Osteoblast (primary cell): ENCODE measurements at regions not wholly inside any gene's neighbourhood (a gene's known extent, or its start where the extent isn't known, plus 50 kb on each side); places are given as distances from the start of the nearest gene placed in this dataset.

Source experiments
- DNase-seq: peaks from one replicate; pipeline ENCODE4 v3.0.0; 2011; ENCODE audit warnings: low spot score, mixed read lengths; ENCODE audit not compliant: insufficient read length; ENCODE audit errors: missing footprints
- H2AFZ ChIP-seq: 2 replicates; pipeline ENCODE4 v1.6.0; 2011; ENCODE audit warnings: mild to moderate bottlenecking, low read length
- H3K27ac ChIP-seq: 2 replicates; pipeline ENCODE4 v1.5.1; 2011; ENCODE audit warnings: mild to moderate bottlenecking, low read depth, low read length, moderate library complexity
- H3K27me3 ChIP-seq: 2 replicates; pipeline ENCODE4 v1.6.0; 2012; ENCODE audit warnings: mild to moderate bottlenecking, control low read depth, inconsistent platforms, low read length, moderate library complexity; ENCODE audit not compliant: insufficient read depth
- H3K36me3 ChIP-seq: 2 replicates; pipeline ENCODE4 v1.5.1; 2011; ENCODE audit warnings: mild to moderate bottlenecking, low read length, control low read depth, moderate library complexity; ENCODE audit not compliant: insufficient read depth
- H3K4me1 ChIP-seq: 2 replicates; pipeline ENCODE4 v1.5.1; 2011; ENCODE audit warnings: mild to moderate bottlenecking, low read length, control low read depth, moderate library complexity; ENCODE audit not compliant: insufficient read depth
- H3K4me2 ChIP-seq: 2 replicates; pipeline ENCODE4 v1.6.0; 2011; ENCODE audit warnings: mild to moderate bottlenecking, low read length; ENCODE audit not compliant: insufficient read depth
- H3K4me3 ChIP-seq: fragments of 200-600 bp; sonication (generic); 3 replicates; pipeline ENCODE4 v1.5.1; 2012; ENCODE audit warnings: mild to moderate bottlenecking, low read length, inconsistent platforms; ENCODE audit not compliant: insufficient read depth
- H3K79me2 ChIP-seq: 2 replicates; pipeline ENCODE4 v1.6.0; 2012; ENCODE audit warnings: mild to moderate bottlenecking, low read length, control low read depth, inconsistent platforms; ENCODE audit not compliant: insufficient read depth
- H3K9me3 ChIP-seq: 2 replicates; pipeline ENCODE4 v1.5.1; 2011; ENCODE audit warnings: low read depth, low read length, control low read depth
- H4K20me1 ChIP-seq: 2 replicates; pipeline ENCODE4 v1.6.0; 2012; ENCODE audit warnings: mild to moderate bottlenecking, low read length, control low read depth; ENCODE audit not compliant: insufficient read depth
- CTCF ChIP-seq: IDR thresholded peaks from 2 replicates; pipeline ENCODE4 v1.5.1; 2011; ENCODE audit warnings: mild to moderate bottlenecking, low read depth, low read length, moderate library complexity; ENCODE audit errors: extremely low read depth

GRCh38 chr12:46464863-46465262 is 92.3 kb upstream of the SLC38A2 start:
- no peak overlapping the region for H3K27ac ChIP-seq
- peaks cover 5% of the 10 kb centered on the region for H3K4me1 ChIP-seq
- no peak for TF ChIP-seq CTCF
- no peaks in the 10 kb centered on the region for H3K27me3 ChIP-seq
- H3K79me2 ChIP-seq: no peaks in the 10 kb centered on the region
- no peak overlapping the region for H3K4me3 ChIP-seq
- no peaks in the 10 kb centered on the region for H4K20me1 ChIP-seq
- H3K4me2 ChIP-seq: no peak overlapping the region
- H2AFZ ChIP-seq: no peak overlapping the region
- H3K9me3 ChIP-seq: no peaks in the 10 kb centered on the region
- DNase-seq: no peak
- no peaks in the 10 kb centered on the region for H3K36me3 ChIP-seq

GRCh38 chr12:46462641-46463355 is 90.2 kb upstream of the SLC38A2 start:
- Histone ChIP-seq H3K4me2 (no peak overlapping the region), H3K4me1 (peaks cover 17% of the 10 kb centered on the region), H3K4me3 (no peak overlapping the region), H4K20me1 (no peaks in the 10 kb centered on the region), H3K9me3 (no peaks in the 10 kb centered on the region), H2AFZ (no peak overlapping the region), H3K27ac (no peak overlapping the region), H3K27me3 (no peaks in the 10 kb centered on the region), H3K79me2 (no peaks in the 10 kb centered on the region), H3K36me3 (no peaks in the 10 kb centered on the region)
- no peak for TF ChIP-seq CTCF
- no peak for DNase-seq

GRCh38 chr12:46461907-46462640 is 89.5 kb upstream of the SLC38A2 start:
- H3K27ac ChIP-seq: no peak overlapping the region
- H3K4me3 ChIP-seq: no peak overlapping the region
- no peak for TF ChIP-seq CTCF
- no peak overlapping the region for H2AFZ ChIP-seq
- no peak overlapping the region for H3K4me2 ChIP-seq
- no peaks in the 10 kb centered on the region for H4K20me1 ChIP-seq
- H3K4me1 ChIP-seq: peaks cover 17% of the 10 kb centered on the region
- no peaks in the 10 kb centered on the region for H3K79me2 ChIP-seq
- no peaks in the 10 kb centered on the region for H3K9me3 ChIP-seq
- H3K36me3 ChIP-seq: no peaks in the 10 kb centered on the region
- H3K27me3 ChIP-seq: no peaks in the 10 kb centered on the region
- DNase-seq: no peak

GRCh38 chr12:46461459-46461858 is 88.9 kb upstream of the SLC38A2 start:
- H3K27me3 ChIP-seq: no peaks in the 10 kb centered on the region
- H3K27ac ChIP-seq: no peak overlapping the region
- H2AFZ ChIP-seq: no peak overlapping the region
- TF ChIP-seq CTCF: no peak
- no peak for DNase-seq
- H3K9me3 ChIP-seq: no peaks in the 10 kb centered on the region
- no peaks in the 10 kb centered on the region for H4K20me1 ChIP-seq
- no peaks in the 10 kb centered on the region for H3K79me2 ChIP-seq
- H3K4me2 ChIP-seq: no peak overlapping the region
- peaks cover 17% of the 10 kb centered on the region for H3K4me1 ChIP-seq
- H3K4me3 ChIP-seq: no peak overlapping the region
- no peaks in the 10 kb centered on the region for H3K36me3 ChIP-seq
